Stimulated activated CD8-positive, alpha-beta memory T cell treated with anti-CD3 and anti-CD28 coated beads, Interleukin-7, amount 100 ng/mL, for 48 hours (primary cell): ENCODE measurements at regions not wholly inside any gene's neighbourhood (a gene's known extent, or its start where the extent isn't known, plus 50 kb on each side); places are given as distances from the start of the nearest gene placed in this dataset.

ENCODE experiments used
- DNase-seq, 2 donors: peaks; one replicate each; pipeline ENCODE4 v3.0.0-alpha.2; 2020; ENCODE audit warnings: low read depth in 1 of 2; ENCODE audit errors: extremely low read depth in 1 of 2

- no peak for DNase-seq
These were observed 979.7 kb upstream of the TMEM132C start for GRCh38 chr12:127287256-127287655.

GRCh38 chr12:127290251-127290650 is 976.7 kb upstream of the TMEM132C start:
- no peak for DNase-seq

- DNase-seq = no peak
These were observed 974.2 kb upstream of the TMEM132C start for GRCh38 chr12:127292736-127293135.

- DNase-seq = peak in 1 of 2 donors; percentile 12
These were observed 973.3 kb upstream of the TMEM132C start for GRCh38 chr12:127293507-127294310.

- no peak for DNase-seq
These were observed 972.2 kb upstream of the TMEM132C start for GRCh38 chr12:127294651-127295210.

- no peak for DNase-seq
These were observed 971.3 kb upstream of the TMEM132C start for GRCh38 chr12:127295630-127296029.

GRCh38 chr12:127296591-127296990 is 970.4 kb upstream of the TMEM132C start:
- no peak for DNase-seq

- DNase-seq = no peak
These were observed 969.6 kb upstream of the TMEM132C start for GRCh38 chr12:127297327-127297726.

GRCh38 chr12:127300075-127300474 is 966.9 kb upstream of the TMEM132C start:
- DNase-seq = no peak

- DNase-seq = no peak
These were observed 966.2 kb upstream of the TMEM132C start for GRCh38 chr12:127300753-127301152.

GRCh38 chr12:127301876-127302275 is 965.1 kb upstream of the TMEM132C start:
- DNase-seq = no peak

- no peak for DNase-seq
These were observed 961.9 kb upstream of the TMEM132C start for GRCh38 chr12:127304751-127305725.

GRCh38 chr12:127306604-127307215 is 960.3 kb upstream of the TMEM132C start:
- DNase-seq = no peak

GRCh38 chr12:127307528-127307927 is 959.4 kb upstream of the TMEM132C start:
- DNase-seq = no peak

- DNase-seq = no peak
These were observed 958.8 kb upstream of the TMEM132C start for GRCh38 chr12:127308148-127308547.

GRCh38 chr12:127310548-127310947 is 956.4 kb upstream of the TMEM132C start:
- DNase-seq = no peak

- DNase-seq = no peak
These were observed 955.1 kb upstream of the TMEM132C start for GRCh38 chr12:127311720-127312364.

- no peak for DNase-seq
These were observed 942.3 kb upstream of the TMEM132C start for GRCh38 chr12:127324681-127325080.

GRCh38 chr12:127327986-127328385 is 939.0 kb upstream of the TMEM132C start:
- no peak for DNase-seq

- DNase-seq = no peak
These were observed 938.1 kb upstream of the TMEM132C start for GRCh38 chr12:127328867-127329266.
